Keratinocyte (primary cell): ENCODE measurements at regions not wholly inside any gene's neighbourhood (a gene's known extent, or its start where the extent isn't known, plus 50 kb on each side); places are given as distances from the start of the nearest gene placed in this dataset.

Experiments
- DNase-seq: peaks from one replicate; pipeline ENCODE4 v3.0.0-alpha.2; 2011; ENCODE audit warnings: low read depth, missing footprints, low spot score
- FAIRE-seq: peaks from 2 replicates; lab custom pipeline; 2011; peaks lifted over from hg19 to GRCh38; lab: Jason Lieb, UNC
- H2AFZ ChIP-seq: 2 replicates; pipeline ENCODE4 v1.6.0; 2012; ENCODE audit warnings: low read length, control low read depth, inconsistent platforms; ENCODE audit not compliant: control insufficient read depth
- H3K27ac ChIP-seq: 2 replicates; pipeline ENCODE4 v1.5.1; 2011; ENCODE audit warnings: low read length; ENCODE audit not compliant: control insufficient read depth, insufficient read depth
- H3K27me3 ChIP-seq: 3 replicates; pipeline ENCODE4 v1.6.0; 2011; ENCODE audit warnings: low read length; ENCODE audit not compliant: control insufficient read depth, insufficient read depth; ENCODE audit errors: extremely low read depth
- H3K36me3 ChIP-seq, 2 experiments: 2 replicates in 1 of 2; 3 replicates in 1 of 2; pipeline ENCODE4 v1.5.1; 2011; ENCODE audit warnings: low read length in 2 of 2, mild to moderate bottlenecking in 1 of 2; ENCODE audit not compliant: control insufficient read depth in 2 of 2, insufficient read depth in 2 of 2; ENCODE audit errors: extremely low read depth in 1 of 2
- H3K4me1 ChIP-seq: 3 replicates; pipeline ENCODE4 v1.5.1; 2011; ENCODE audit warnings: low read length; ENCODE audit not compliant: control insufficient read depth, insufficient read depth; ENCODE audit errors: extremely low read depth
- H3K4me2 ChIP-seq: 3 replicates; pipeline ENCODE4 v1.6.0; 2011; ENCODE audit warnings: low read depth, low read length; ENCODE audit not compliant: control insufficient read depth, insufficient read depth; ENCODE audit errors: extremely low read depth
- H3K4me3 ChIP-seq, 3 experiments: fragments of 200-600 bp in 1 of 3; sonication (generic) in 1 of 3; 2 replicates in 2 of 3; 3 replicates in 1 of 3; pipeline ENCODE4 v1.5.1; 2011 to 2016; ENCODE audit warnings: low read length in 3 of 3, mild to moderate bottlenecking in 3 of 3, control low read depth in 2 of 3, inconsistent platforms in 1 of 3, low read depth in 1 of 3, mixed read lengths in 1 of 3, mixed run types in 1 of 3, moderate library complexity in 1 of 3; ENCODE audit not compliant: control insufficient read depth in 2 of 3, insufficient read depth in 2 of 3; ENCODE audit errors: extremely low read depth in 1 of 3
- H3K79me2 ChIP-seq: 2 replicates; pipeline ENCODE4 v1.6.0; 2012; ENCODE audit warnings: low read length; ENCODE audit not compliant: control insufficient read depth, insufficient read depth
- H3K9ac ChIP-seq: 3 replicates; pipeline ENCODE4 v1.6.0; 2011; ENCODE audit warnings: low read length; ENCODE audit not compliant: control insufficient read depth, insufficient read depth; ENCODE audit errors: extremely low read depth
- H3K9me1 ChIP-seq: 3 replicates; pipeline ENCODE4 v1.6.0; 2011; ENCODE audit warnings: low read length; ENCODE audit not compliant: control insufficient read depth, insufficient read depth; ENCODE audit errors: extremely low read depth
- H3K9me3 ChIP-seq: 2 replicates; pipeline ENCODE4 v1.5.1; 2012; ENCODE audit warnings: low read depth, low read length; ENCODE audit not compliant: control insufficient read depth
- H4K20me1 ChIP-seq: 3 replicates; pipeline ENCODE4 v1.6.0; 2011; ENCODE audit warnings: low read length; ENCODE audit not compliant: control insufficient read depth, insufficient read depth; ENCODE audit errors: extremely low read depth
- EZH2 ChIP-seq: IDR thresholded peaks from one replicate; pipeline ENCODE4 v1.6.1; 2012; ENCODE audit warnings: inconsistent platforms, mild to moderate bottlenecking, low read length, moderate library complexity
- dilution Hi-C: fragments of 300-500 bp; cut with MboI; formaldehyde crosslinking; loops from one replicate; pipeline ENCODE4 v1.7.0; 2020; ENCODE audit warnings: low sequenced_read_pairs; ENCODE audit not compliant: extremely low pct_ligation_motif_present
- TF ChIP-seq, protein P1 (sequence below), 3 experiments: IDR thresholded peaks in 1 of 3; conservative IDR thresholded peaks in 1 of 3; optimal IDR thresholded peaks in 1 of 3; 2 replicates in 2 of 3; 3 replicates in 1 of 3; pipeline versions ENCODE3 to v1.5.1; 2011; ENCODE audit warnings: low read length in 3 of 3, mild to moderate bottlenecking in 3 of 3, moderate library complexity in 2 of 3, control low read depth in 1 of 3, inconsistent platforms in 1 of 3; ENCODE audit not compliant: insufficient read depth in 2 of 3; ENCODE audit errors: extremely low read depth in 1 of 3

DNA sequence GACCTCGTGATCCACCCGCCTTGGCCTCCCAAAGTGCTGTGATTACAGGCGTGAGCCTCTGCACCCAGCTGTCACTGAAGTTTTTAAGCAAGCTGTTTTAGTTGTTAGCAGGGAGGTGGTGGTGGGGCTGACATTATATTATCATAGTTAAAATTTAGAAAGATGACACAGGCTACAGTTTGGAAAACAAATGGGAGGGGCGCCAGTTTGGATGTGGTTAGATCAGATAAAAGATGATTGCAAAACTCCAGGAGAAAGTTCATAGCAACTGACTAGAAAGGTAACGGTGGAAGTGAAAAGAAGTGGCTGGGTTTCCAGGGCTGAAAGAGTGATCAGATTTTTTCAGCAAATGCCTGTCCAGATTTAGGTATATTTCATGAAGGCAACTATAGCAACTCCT is 311.9 kb upstream of the CITED2 start:
- Histone ChIP-seq H4K20me1 (no peaks in the 10 kb centered on the region), H2AFZ (no peak overlapping the region), H3K9me1 (no peaks in the 10 kb centered on the region), H3K79me2 (no peaks in the 10 kb centered on the region), H3K4me1 (no peaks in the 10 kb centered on the region), H3K4me3 (no peak overlapping the region), H3K27me3 (no peaks in the 10 kb centered on the region), H3K9me3 (no peaks in the 10 kb centered on the region), H3K27ac (no peak overlapping the region), H3K4me2 (no peak overlapping the region), H3K36me3 (no peaks in the 10 kb centered on the region), H3K9ac (no peak overlapping the region)
- FAIRE-seq (no peak), DNase-seq (no peak)
- TF ChIP-seq, protein P1, sequence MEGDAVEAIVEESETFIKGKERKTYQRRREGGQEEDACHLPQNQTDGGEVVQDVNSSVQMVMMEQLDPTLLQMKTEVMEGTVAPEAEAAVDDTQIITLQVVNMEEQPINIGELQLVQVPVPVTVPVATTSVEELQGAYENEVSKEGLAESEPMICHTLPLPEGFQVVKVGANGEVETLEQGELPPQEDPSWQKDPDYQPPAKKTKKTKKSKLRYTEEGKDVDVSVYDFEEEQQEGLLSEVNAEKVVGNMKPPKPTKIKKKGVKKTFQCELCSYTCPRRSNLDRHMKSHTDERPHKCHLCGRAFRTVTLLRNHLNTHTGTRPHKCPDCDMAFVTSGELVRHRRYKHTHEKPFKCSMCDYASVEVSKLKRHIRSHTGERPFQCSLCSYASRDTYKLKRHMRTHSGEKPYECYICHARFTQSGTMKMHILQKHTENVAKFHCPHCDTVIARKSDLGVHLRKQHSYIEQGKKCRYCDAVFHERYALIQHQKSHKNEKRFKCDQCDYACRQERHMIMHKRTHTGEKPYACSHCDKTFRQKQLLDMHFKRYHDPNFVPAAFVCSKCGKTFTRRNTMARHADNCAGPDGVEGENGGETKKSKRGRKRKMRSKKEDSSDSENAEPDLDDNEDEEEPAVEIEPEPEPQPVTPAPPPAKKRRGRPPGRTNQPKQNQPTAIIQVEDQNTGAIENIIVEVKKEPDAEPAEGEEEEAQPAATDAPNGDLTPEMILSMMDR (optimal IDR thresholded peaks at IDR 0.05 in 1 of 3, IDR thresholded peaks at IDR 0.05 in 1 of 3, conservative IDR thresholded peaks at IDR 0.05 in 1 of 3; ENCODE audit: extremely low read depth in 1 of 3, insufficient read depth in 2 of 3, low read length in 3 of 3), result no peak
- no peak for TF ChIP-seq EZH2
- dilution Hi-C loops, result no loop called here

DNA sequence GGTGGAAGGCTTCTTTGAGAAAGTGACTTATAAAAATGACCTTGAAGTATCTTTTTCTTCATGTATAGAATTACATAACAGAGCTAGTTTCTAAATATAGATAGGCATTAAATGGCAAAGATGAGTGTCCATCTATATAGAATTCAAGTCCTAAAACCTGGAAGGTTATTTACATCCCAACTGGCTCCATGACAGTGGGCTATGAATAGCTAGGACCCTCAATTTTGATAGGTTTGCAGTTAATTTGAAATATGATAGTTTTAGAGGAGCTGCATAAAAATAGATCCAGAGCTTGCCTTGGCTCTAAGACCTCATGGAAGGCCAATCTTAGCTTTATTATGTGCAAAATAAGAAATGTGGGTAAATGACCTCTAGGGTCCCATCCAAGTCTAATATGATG is 310.6 kb upstream of the CITED2 start:
- Histone ChIP-seq H3K79me2 (no peaks in the 10 kb centered on the region), H3K9me3 (no peaks in the 10 kb centered on the region), H3K9me1 (no peaks in the 10 kb centered on the region), H4K20me1 (no peaks in the 10 kb centered on the region), H3K9ac (no peak overlapping the region), H3K4me2 (no peak overlapping the region), H3K4me3 (no peak overlapping the region), H3K36me3 (no peaks in the 10 kb centered on the region), H3K27ac (no peak overlapping the region), H3K4me1 (no peaks in the 10 kb centered on the region), H2AFZ (no peak overlapping the region), H3K27me3 (no peaks in the 10 kb centered on the region)
- dilution Hi-C loops, result no loop called here
- TF ChIP-seq, protein P1 (optimal IDR thresholded peaks at IDR 0.05 in 1 of 3, IDR thresholded peaks at IDR 0.05 in 1 of 3, conservative IDR thresholded peaks at IDR 0.05 in 1 of 3; ENCODE audit: extremely low read depth in 1 of 3, insufficient read depth in 2 of 3, low read length in 3 of 3), result no peak
- TF ChIP-seq EZH2, result no peak
- FAIRE-seq (no peak), DNase-seq (no peak)
